ENCODE measurements at regions not wholly inside any gene's neighbourhood (a gene's known extent, or its start where the extent isn't known, plus 50 kb on each side); places are given as distances from the start of the nearest gene placed in this dataset.

DNA sequence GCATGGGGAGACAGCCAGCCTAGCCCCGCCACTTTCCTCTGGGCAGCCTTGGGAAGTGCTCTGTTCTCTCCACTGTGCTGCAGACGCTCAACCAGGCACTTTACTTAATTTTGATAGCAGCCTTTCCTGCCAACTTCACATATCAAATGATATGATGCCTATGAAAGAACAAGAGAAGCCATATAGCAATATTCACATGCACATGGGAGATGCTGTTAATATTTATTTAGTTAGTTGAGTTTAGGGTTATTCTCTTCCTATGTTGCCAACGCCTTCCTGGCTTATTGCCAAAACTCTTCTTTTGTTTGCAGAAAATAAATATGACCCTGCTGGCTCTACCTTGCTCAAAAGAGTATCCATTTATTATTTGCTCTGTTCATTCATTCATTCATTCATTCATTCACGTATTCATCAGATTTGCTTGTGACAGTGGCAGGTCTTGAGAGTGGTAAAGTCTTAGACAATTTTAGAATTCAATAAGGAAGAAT is 99.3 kb downstream of the GATA6 start:
- TF ChIP-seq EZH2 (IDR thresholded peaks at IDR 0.05; ENCODE audit: insufficient read depth, poor library complexity, severe bottlenecking) (no peak), EZH2phosphoT487 (IDR thresholded peaks at IDR 0.05; ENCODE audit: insufficient read depth, low read depth) (no peak)
